GM12878 (cell line): ENCODE measurements at regions not wholly inside any gene's neighbourhood (a gene's known extent, or its start where the extent isn't known, plus 50 kb on each side); places are given as distances from the start of the nearest gene placed in this dataset.

Experiments
- CTCF ChIP-seq, 3 experiments: IDR thresholded peaks in 2 of 3; conservative IDR thresholded peaks in 1 of 3; 2 replicates each; pipeline ENCODE4 v1.5.1; 2011; ENCODE audit warnings: low read depth in 3 of 3, low read length in 3 of 3, mild to moderate bottlenecking in 3 of 3, control low read depth in 2 of 3, moderate library complexity in 2 of 3, inconsistent platforms in 1 of 3, mixed read lengths in 1 of 3; ENCODE audit not compliant: control insufficient read depth in 2 of 3, insufficient read depth in 1 of 3; ENCODE audit errors: extremely low read depth in 1 of 3
- GABPA ChIP-seq: IDR thresholded peaks from 2 replicates; pipeline ENCODE4 v1.6.1; 2014; ENCODE audit warnings: antibody characterized with exemption, low read depth, mild to moderate bottlenecking, inconsistent platforms
- JUNB ChIP-seq: IDR thresholded peaks from 2 replicates; pipeline ENCODE4 v1.6.1; 2016; ENCODE audit warnings: antibody characterized with exemption, mild to moderate bottlenecking
- POLR2A ChIP-seq: IDR thresholded peaks from 2 replicates; pipeline ENCODE4 v1.6.1; 2011; ENCODE audit warnings: low read depth, mild to moderate bottlenecking, low read length
- POLR2AphosphoS5 ChIP-seq: IDR thresholded peaks from 2 replicates; pipeline ENCODE4 v1.6.1; 2011; ENCODE audit warnings: mild to moderate bottlenecking, low read length, inconsistent platforms
- POU2F2 ChIP-seq: IDR thresholded peaks from 3 replicates; pipeline ENCODE4 v1.6.1; 2011; ENCODE audit warnings: low read depth, mild to moderate bottlenecking, low read length, borderline replicate concordance
- SPI1 ChIP-seq: IDR thresholded peaks from 2 replicates; pipeline ENCODE4 v1.6.1; 2011; ENCODE audit warnings: low read depth, mild to moderate bottlenecking, low read length, moderate library complexity, borderline replicate concordance; ENCODE audit not compliant: insufficient read depth
- USF1 ChIP-seq: IDR thresholded peaks from 2 replicates; pipeline ENCODE4 v1.6.1; 2011; ENCODE audit warnings: borderline replicate concordance, low read depth, mild to moderate bottlenecking, moderate library complexity, mixed read lengths, low read length; ENCODE audit not compliant: insufficient read depth; ENCODE audit errors: extremely low read length
- ZZZ3 ChIP-seq: IDR thresholded peaks from 2 replicates; pipeline ENCODE4 v1.6.1; 2011; ENCODE audit warnings: low read depth; ENCODE audit not compliant: control insufficient read depth, insufficient read length

DNA sequence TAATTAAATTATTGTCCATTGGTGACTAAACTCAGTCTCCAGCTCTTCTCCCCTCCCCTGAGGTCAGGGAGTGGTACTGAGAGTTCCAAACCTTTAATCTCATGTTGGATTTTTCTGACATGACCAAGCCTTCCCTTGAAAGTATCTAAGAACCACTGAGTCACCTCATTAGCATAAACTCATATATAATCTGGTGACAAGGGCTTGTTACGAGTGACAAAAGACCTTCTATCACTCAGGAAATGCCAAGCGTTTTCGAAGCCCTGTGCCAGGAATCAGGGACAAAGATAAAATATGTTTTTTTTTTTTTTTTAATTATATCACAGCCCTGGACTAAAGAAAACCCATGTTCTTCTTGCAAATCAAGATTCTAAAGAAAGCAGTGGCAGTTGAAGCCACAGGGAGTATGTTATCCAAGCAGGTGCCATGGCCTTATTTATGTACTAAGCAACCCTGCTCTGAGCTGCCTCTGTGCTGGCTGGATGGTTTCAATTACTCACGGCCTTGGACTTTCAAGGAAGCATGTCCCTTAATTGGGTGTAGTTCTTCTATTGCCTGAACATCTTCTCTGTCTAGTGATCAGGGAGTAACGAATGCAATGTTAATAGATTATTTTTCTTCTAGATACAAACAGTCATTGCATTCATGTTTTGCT is 169.0 kb upstream of the PRKCQ start:
- no peak for TF ChIP-seq JUNB
- no peak for TF ChIP-seq USF1
- TF ChIP-seq POLR2A = no peak
- no peak for TF ChIP-seq CTCF (IDR thresholded peaks at IDR 0.05 in 2 of 3, conservative IDR thresholded peaks at IDR 0.05 in 1 of 3; ENCODE audit: control insufficient read depth in 2 of 3, extremely low read depth in 1 of 3, insufficient read depth in 1 of 3, low read depth in 3 of 3, low read length in 3 of 3)
- TF ChIP-seq GABPA = no peak
- TF ChIP-seq ZZZ3 = no peak
- TF ChIP-seq POLR2AphosphoS5 = no peak
- TF ChIP-seq SPI1 = no peak
- no peak for TF ChIP-seq POU2F2
